Loucy (cell line): ENCODE measurements at regions not wholly inside any gene's neighbourhood (a gene's known extent, or its start where the extent isn't known, plus 50 kb on each side); places are given as distances from the start of the nearest gene placed in this dataset.

Experiments
- EZH2phosphoT487 ChIP-seq: fragments of 200-600 bp; IDR thresholded peaks from 2 replicates; pipeline ENCODE4 v1.6.1; 2018; ENCODE audit warnings: antibody characterized with exemption, mild to moderate bottlenecking, moderate library complexity, borderline replicate concordance
- TF ChIP-seq, protein P1 (sequence below): fragments of 200-600 bp; sonication (generic); conservative IDR thresholded peaks from 2 replicates; pipeline ENCODE4 v1.5.1; 2014; ENCODE audit warnings: mild to moderate bottlenecking, antibody characterized with exemption, low read length

DNA sequence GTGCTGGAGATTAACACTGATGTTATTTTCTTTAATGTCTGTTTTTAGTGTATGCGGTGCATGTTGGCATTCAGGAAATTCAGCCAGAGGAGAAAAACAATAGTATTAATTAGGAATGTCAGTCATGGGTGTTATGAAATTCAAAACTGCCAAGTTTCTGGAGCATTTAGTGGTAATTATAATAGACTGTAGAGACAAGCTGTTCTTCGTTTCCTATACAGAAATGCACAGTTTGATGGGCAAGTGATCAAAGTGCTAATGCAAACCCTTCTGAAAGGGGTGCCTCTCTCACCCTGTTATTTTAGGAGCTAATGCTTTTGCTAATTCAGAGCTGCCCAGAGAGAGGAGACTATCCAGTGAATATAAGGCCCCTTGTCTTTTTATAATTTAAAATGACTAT is 573.8 kb upstream of the EEF2KMT start:
- TF ChIP-seq, protein P1, sequence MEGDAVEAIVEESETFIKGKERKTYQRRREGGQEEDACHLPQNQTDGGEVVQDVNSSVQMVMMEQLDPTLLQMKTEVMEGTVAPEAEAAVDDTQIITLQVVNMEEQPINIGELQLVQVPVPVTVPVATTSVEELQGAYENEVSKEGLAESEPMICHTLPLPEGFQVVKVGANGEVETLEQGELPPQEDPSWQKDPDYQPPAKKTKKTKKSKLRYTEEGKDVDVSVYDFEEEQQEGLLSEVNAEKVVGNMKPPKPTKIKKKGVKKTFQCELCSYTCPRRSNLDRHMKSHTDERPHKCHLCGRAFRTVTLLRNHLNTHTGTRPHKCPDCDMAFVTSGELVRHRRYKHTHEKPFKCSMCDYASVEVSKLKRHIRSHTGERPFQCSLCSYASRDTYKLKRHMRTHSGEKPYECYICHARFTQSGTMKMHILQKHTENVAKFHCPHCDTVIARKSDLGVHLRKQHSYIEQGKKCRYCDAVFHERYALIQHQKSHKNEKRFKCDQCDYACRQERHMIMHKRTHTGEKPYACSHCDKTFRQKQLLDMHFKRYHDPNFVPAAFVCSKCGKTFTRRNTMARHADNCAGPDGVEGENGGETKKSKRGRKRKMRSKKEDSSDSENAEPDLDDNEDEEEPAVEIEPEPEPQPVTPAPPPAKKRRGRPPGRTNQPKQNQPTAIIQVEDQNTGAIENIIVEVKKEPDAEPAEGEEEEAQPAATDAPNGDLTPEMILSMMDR = no peak
- TF ChIP-seq EZH2phosphoT487 = no peak
